MM.1S (cell line): ENCODE measurements at regions not wholly inside any gene's neighbourhood (a gene's known extent, or its start where the extent isn't known, plus 50 kb on each side); places are given as distances from the start of the nearest gene placed in this dataset.

Source experiments
- DNase-seq: peaks from one replicate; pipeline ENCODE4 v3.0.0-alpha.2; 2015
- H2AFZ ChIP-seq: fragments of 300-600 bp; sonication (generic); 2 replicates; pipeline ENCODE4 v1.6.0; 2016; ENCODE audit warnings: antibody characterized with exemption, low read length
- H3F3A ChIP-seq: fragments of 300-600 bp; sonication (generic); 2 replicates; pipeline ENCODE4 v1.6.1; 2016; ENCODE audit warnings: mild to moderate bottlenecking, antibody characterized with exemption, low read length, moderate library complexity, mixed read lengths; ENCODE audit not compliant: insufficient read depth
- H3K27ac ChIP-seq: fragments of 300-600 bp; sonication (generic); 2 replicates; pipeline ENCODE4 v1.5.1; 2016; ENCODE audit warnings: mild to moderate bottlenecking, low read length
- H3K27me3 ChIP-seq: fragments of 300-600 bp; sonication (generic); replicated peaks from 2 replicates; pipeline ENCODE4 v1.6.0; 2016; ENCODE audit warnings: low read length; ENCODE audit not compliant: insufficient read depth
- H3K36me3 ChIP-seq: fragments of 300-600 bp; sonication (generic); replicated peaks from 2 replicates; pipeline ENCODE4 v1.6.1; 2016; ENCODE audit warnings: mild to moderate bottlenecking, low read length, mixed read lengths; ENCODE audit not compliant: insufficient read depth
- H3K4me1 ChIP-seq: fragments of 300-600 bp; sonication (generic); 2 replicates; pipeline ENCODE4 v1.6.1; 2016; ENCODE audit warnings: low read length, mixed read lengths
- H3K4me2 ChIP-seq: fragments of 300-600 bp; sonication (generic); 2 replicates; pipeline ENCODE4 v1.6.0; 2016; ENCODE audit warnings: low read depth, low read length
- H3K4me3 ChIP-seq: fragments of 300-600 bp; sonication (generic); 2 replicates; pipeline ENCODE4 v1.5.1; 2016; ENCODE audit warnings: low read length, mixed read lengths
- H3K79me2 ChIP-seq: fragments of 300-600 bp; sonication (generic); 2 replicates; pipeline ENCODE4 v1.6.1; 2016; ENCODE audit warnings: mixed run types, low read length, mixed read lengths
- H3K9ac ChIP-seq: fragments of 300-600 bp; sonication (generic); 2 replicates; pipeline ENCODE4 v1.6.1; 2016; ENCODE audit warnings: low read length, mixed read lengths
- H3K9me2 ChIP-seq: fragments of 300-600 bp; sonication (generic); replicated peaks from 2 replicates; pipeline ENCODE4 v1.6.1; 2016; ENCODE audit warnings: mild to moderate bottlenecking, low read length, mixed read lengths; ENCODE audit not compliant: insufficient read depth
- H3K9me3 ChIP-seq: fragments of 300-600 bp; sonication (generic); replicated peaks from 2 replicates; pipeline ENCODE4 v1.6.1; 2016; ENCODE audit warnings: mild to moderate bottlenecking, low read length, mixed read lengths; ENCODE audit not compliant: insufficient read depth
- H4K20me1 ChIP-seq: fragments of 300-600 bp; sonication (generic); 2 replicates; pipeline ENCODE4 v1.6.1; 2016; ENCODE audit warnings: mild to moderate bottlenecking, low read length, moderate library complexity, mixed read lengths; ENCODE audit not compliant: insufficient read depth
- EZH2 ChIP-seq: fragments of 300-600 bp; sonication (generic); optimal IDR thresholded peaks from 2 replicates; pipeline ENCODE3; 2017; ENCODE audit warnings: low read depth, mild to moderate bottlenecking, antibody characterized with exemption, low read length, mixed read lengths
- EZH2phosphoT487 ChIP-seq: fragments of 300-600 bp; sonication (generic); IDR thresholded peaks from 2 replicates; pipeline ENCODE4 v1.6.1; 2018; ENCODE audit warnings: antibody characterized with exemption, low read length
- TF ChIP-seq, protein P1 (sequence below): fragments of 300-600 bp; sonication (generic); IDR thresholded peaks from 2 replicates; pipeline ENCODE4 v1.5.1; 2016; ENCODE audit warnings: antibody characterized with exemption, low read length, mixed read lengths

- no peak overlapping the region for H3K4me2 ChIP-seq
- H2AFZ ChIP-seq: no peak overlapping the region
- no peaks in the 10 kb centered on the region for H3K36me3 ChIP-seq
- no peak for DNase-seq
- no peak for TF ChIP-seq EZH2phosphoT487
- TF ChIP-seq, protein P1, sequence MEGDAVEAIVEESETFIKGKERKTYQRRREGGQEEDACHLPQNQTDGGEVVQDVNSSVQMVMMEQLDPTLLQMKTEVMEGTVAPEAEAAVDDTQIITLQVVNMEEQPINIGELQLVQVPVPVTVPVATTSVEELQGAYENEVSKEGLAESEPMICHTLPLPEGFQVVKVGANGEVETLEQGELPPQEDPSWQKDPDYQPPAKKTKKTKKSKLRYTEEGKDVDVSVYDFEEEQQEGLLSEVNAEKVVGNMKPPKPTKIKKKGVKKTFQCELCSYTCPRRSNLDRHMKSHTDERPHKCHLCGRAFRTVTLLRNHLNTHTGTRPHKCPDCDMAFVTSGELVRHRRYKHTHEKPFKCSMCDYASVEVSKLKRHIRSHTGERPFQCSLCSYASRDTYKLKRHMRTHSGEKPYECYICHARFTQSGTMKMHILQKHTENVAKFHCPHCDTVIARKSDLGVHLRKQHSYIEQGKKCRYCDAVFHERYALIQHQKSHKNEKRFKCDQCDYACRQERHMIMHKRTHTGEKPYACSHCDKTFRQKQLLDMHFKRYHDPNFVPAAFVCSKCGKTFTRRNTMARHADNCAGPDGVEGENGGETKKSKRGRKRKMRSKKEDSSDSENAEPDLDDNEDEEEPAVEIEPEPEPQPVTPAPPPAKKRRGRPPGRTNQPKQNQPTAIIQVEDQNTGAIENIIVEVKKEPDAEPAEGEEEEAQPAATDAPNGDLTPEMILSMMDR: no peak
- TF ChIP-seq EZH2: no peak
- no peaks in the 10 kb centered on the region for H3K79me2 ChIP-seq
- H3K27me3 ChIP-seq: no peaks in the 10 kb centered on the region
- no peaks in the 10 kb centered on the region for H3K9me2 ChIP-seq
- H4K20me1 ChIP-seq: no peaks in the 10 kb centered on the region
- no peaks in the 10 kb centered on the region for H3K9me3 ChIP-seq
- H3K9ac ChIP-seq: no peak overlapping the region
- no peaks in the 10 kb centered on the region for H3K4me1 ChIP-seq
- H3F3A ChIP-seq: no peaks in the 10 kb centered on the region
- H3K27ac ChIP-seq: no peak overlapping the region
- no peak overlapping the region for H3K4me3 ChIP-seq
Observed at GRCh38 chr4:29619168-29619567, 1101.0 kb upstream of the PCDH7 start.

GRCh38 chr4:29632199-29632598 lies 1088.0 kb upstream of the PCDH7 start:
- no peak for DNase-seq

DNA sequence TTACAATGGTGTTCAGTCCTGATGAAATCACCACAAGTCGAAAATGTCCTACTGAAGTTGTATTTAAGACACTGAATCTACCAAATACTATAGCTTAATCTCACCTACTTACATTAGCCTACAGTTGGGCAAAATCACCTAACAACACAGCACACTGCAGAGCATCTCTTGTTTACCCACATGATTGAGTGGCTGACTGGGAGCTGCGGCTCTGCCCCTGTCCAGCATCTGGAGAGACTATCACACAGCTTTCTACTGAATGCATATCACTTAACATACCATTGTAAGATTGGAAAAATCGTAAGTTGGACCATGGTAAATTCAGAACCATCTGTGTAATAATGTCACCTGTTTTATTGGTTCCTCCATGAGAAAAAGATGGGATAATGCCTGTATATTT lies 1083.2 kb upstream of the PCDH7 start:
- H3K4me2 ChIP-seq: no peak overlapping the region
- no peaks in the 10 kb centered on the region for H3F3A ChIP-seq
- no peaks in the 10 kb centered on the region for H4K20me1 ChIP-seq
- TF ChIP-seq EZH2phosphoT487: no peak
- no peak for TF ChIP-seq EZH2
- TF ChIP-seq, protein P1: no peak
- no peaks in the 10 kb centered on the region for H3K9me3 ChIP-seq
- no peak overlapping the region for H3K9ac ChIP-seq
- no peak overlapping the region for H2AFZ ChIP-seq
- H3K79me2 ChIP-seq: no peaks in the 10 kb centered on the region
- no peak overlapping the region for H3K27ac ChIP-seq
- no peaks in the 10 kb centered on the region for H3K9me2 ChIP-seq
- no peaks in the 10 kb centered on the region for H3K36me3 ChIP-seq
- no peak overlapping the region for H3K4me3 ChIP-seq
- H3K4me1 ChIP-seq: no peaks in the 10 kb centered on the region
- H3K27me3 ChIP-seq: no peaks in the 10 kb centered on the region
- no peak for DNase-seq

More at GRCh38 chr4:29632199-29632598, 1088.0 kb upstream of the PCDH7 start:
- no peak overlapping the region for H3K9ac ChIP-seq
- no peaks in the 10 kb centered on the region for H3K9me2 ChIP-seq
- no peaks in the 10 kb centered on the region for H3K36me3 ChIP-seq
- H3K27ac ChIP-seq: no peak overlapping the region
- no peaks in the 10 kb centered on the region for H3K79me2 ChIP-seq
- H2AFZ ChIP-seq: no peak overlapping the region
- H3K4me2 ChIP-seq: no peak overlapping the region
- no peak overlapping the region for H3K4me3 ChIP-seq
- H3K27me3 ChIP-seq: no peaks in the 10 kb centered on the region
- no peaks in the 10 kb centered on the region for H3F3A ChIP-seq
- no peaks in the 10 kb centered on the region for H3K4me1 ChIP-seq
- H4K20me1 ChIP-seq: no peaks in the 10 kb centered on the region
- TF ChIP-seq EZH2phosphoT487 (no peak), EZH2 (no peak)
- TF ChIP-seq, protein P1: no peak
- no peaks in the 10 kb centered on the region for H3K9me3 ChIP-seq
